ENCODE measurements at regions not wholly inside any gene's neighbourhood (a gene's known extent, or its start where the extent isn't known, plus 50 kb on each side); places are given as distances from the start of the nearest gene placed in this dataset.

DNA sequence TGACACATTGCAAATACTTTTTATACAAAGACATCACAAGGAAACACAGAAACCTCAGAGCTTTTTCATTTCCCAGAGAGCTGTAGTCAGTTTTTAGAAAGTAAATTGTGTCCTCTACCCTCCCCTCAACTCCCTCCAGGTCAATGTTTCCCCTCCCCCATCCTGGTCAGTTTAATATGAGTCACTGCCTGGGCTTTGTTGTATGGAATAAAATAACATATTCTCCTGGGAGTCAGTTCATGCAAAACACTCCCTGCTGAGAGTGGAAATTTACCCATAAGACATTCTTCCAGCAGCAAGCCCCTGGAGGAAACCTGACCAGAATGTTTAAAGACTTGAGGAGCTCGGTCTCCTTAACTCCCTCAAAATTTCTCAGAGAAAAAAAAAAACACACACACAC is 270.1 kb upstream of the LDB2 start:
- intact Hi-C loops (cut with DNase I; ENCODE audit: low total_unique reads) = no loop called here
- no peak overlapping the region for H3K4me3 ChIP-seq
- H3K36me3 ChIP-seq = no peaks in the 10 kb centered on the region
- H3K27ac ChIP-seq = no peak overlapping the region
- no peaks in the 10 kb centered on the region for H3K9me3 ChIP-seq
- TF ChIP-seq, protein P1, sequence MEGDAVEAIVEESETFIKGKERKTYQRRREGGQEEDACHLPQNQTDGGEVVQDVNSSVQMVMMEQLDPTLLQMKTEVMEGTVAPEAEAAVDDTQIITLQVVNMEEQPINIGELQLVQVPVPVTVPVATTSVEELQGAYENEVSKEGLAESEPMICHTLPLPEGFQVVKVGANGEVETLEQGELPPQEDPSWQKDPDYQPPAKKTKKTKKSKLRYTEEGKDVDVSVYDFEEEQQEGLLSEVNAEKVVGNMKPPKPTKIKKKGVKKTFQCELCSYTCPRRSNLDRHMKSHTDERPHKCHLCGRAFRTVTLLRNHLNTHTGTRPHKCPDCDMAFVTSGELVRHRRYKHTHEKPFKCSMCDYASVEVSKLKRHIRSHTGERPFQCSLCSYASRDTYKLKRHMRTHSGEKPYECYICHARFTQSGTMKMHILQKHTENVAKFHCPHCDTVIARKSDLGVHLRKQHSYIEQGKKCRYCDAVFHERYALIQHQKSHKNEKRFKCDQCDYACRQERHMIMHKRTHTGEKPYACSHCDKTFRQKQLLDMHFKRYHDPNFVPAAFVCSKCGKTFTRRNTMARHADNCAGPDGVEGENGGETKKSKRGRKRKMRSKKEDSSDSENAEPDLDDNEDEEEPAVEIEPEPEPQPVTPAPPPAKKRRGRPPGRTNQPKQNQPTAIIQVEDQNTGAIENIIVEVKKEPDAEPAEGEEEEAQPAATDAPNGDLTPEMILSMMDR (IDR thresholded peaks at IDR 0.05) = no peak
- H3K4me1 ChIP-seq = peaks cover 0 to 50% (median 10%) of the 10 kb centered on the region in 4 donors
- H3K27me3 ChIP-seq = no peaks in the 10 kb centered on the region
- no peak for DNase-seq

DNA sequence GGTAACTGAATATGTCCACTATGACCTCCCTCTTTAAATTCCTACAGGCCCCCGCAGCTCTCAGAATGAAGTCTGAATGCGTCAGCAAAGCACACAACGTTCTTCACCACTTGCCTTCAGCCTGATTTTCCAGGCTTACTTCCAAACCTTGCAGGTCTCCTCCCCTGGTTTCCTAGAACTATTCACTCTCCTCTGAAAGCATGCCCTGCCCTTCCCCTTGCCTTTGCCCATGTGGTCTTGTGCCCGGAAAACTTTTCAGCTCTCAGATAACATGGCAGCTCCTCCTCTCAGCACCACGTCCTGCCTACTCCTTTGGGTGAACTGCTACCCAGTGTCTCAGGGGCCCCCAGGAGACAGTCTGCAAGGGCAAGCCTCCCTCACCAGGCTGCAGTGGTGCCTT is 268.5 kb upstream of the LDB2 start:
- Histone ChIP-seq H3K27me3 (no peaks in the 10 kb centered on the region), H3K4me1 (peaks cover 0 to 50% (median 10%) of the 10 kb centered on the region in 4 donors), H3K4me3 (no peak overlapping the region), H3K36me3 (no peaks in the 10 kb centered on the region), H3K27ac (peak overlapping the region; percentile 27 to 42), H3K9me3 (no peaks in the 10 kb centered on the region)
- peak; percentile 25 to 72 for DNase-seq
- TF ChIP-seq, protein P1 (IDR thresholded peaks at IDR 0.05) = no peak
- intact Hi-C loops (cut with DNase I; ENCODE audit: low total_unique reads) = no loop called here

DNA sequence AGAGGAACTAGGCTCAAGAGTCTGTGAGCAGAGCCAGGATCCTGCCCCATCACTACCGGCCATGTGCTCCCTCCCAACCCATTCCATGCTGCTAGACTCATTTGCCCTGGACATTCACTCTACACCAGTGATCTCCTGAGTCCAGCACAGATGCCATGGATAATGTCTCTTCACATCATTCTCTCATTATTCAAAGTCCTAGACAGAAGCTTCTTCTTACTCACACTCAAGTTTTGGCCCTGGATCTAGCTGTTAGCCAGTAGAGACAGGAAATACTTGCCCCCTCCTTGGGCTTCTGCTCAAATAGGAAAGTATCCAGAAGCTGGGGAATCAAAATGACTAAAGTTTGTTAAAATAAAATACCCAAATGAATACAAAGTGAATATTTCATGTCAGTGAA is 266.8 kb upstream of the LDB2 start:
- intact Hi-C loops (cut with DNase I; ENCODE audit: low total_unique reads) = no loop called here

DNA sequence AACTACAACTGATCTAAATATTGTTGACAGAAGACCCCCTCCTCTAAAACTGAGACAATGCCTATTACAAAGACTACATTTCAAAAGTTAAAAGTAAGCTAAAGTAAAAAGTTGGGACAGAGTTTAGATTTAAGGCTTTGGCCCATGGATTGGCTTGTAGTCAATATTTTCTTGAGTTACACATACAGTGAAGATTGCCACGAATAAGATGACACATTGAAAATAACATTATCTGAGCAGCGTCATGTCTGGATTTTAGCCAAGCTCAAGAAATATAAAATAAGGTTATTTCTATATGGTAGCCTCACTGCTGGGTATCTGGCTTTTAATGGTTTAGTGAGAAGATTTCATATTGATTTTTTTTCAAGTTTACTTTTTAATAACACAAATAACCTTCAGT is 266.2 kb upstream of the LDB2 start:
- no peak for DNase-seq
- intact Hi-C loops (cut with DNase I; ENCODE audit: low total_unique reads) = no loop called here
- TF ChIP-seq, protein P1 (IDR thresholded peaks at IDR 0.05) = no peak

More for the DNA sequence above, 266.8 kb upstream of the LDB2 start:
- no peak overlapping the region for H3K27ac ChIP-seq
- H3K36me3 ChIP-seq = no peaks in the 10 kb centered on the region
- H3K27me3 ChIP-seq = no peaks in the 10 kb centered on the region
- peaks cover 0 to 48% (median 10%) of the 10 kb centered on the region in 4 donors for H3K4me1 ChIP-seq
- no peaks in the 10 kb centered on the region for H3K9me3 ChIP-seq
- no peak overlapping the region for H3K4me3 ChIP-seq
- no peak for DNase-seq
- TF ChIP-seq, protein P1 (IDR thresholded peaks at IDR 0.05) = no peak

DNA sequence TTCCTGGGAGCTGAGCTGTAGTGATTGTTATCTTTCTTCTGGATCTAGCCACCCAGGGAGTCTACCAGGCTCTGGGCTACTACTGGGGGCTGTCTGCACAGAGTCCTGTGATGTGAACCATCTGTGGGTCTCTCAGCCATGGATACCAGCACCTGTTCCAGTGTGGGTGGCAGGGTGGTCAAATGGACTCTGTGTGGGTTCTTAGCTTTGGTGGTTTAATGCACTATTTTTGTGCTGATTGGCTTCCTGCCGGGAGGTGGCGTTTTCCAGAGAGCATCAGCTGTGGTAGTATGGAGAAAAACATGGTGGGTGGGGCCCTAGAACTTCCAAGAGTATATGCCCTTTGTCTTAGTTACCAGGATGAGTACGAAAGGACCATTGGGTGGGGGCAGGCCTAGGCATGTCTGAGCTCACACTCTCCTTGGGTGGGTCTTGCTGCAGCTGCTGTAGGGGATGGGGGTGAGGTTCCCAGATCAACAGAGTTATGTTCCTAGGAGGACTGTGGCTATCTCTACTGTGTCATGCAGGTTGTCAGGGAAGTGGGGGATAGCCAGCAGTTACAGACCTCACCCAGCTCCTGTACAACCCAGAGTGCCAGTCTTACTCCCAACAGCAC is 264.8 kb upstream of the LDB2 start:
- intact Hi-C loops (cut with DNase I; ENCODE audit: low total_unique reads) = no loop called here

More for the DNA sequence above, 266.2 kb upstream of the LDB2 start:
- H3K9me3 ChIP-seq = no peaks in the 10 kb centered on the region
- no peak overlapping the region for H3K27ac ChIP-seq
- H3K27me3 ChIP-seq = no peaks in the 10 kb centered on the region
- no peak overlapping the region for H3K4me3 ChIP-seq
- peaks cover 0 to 46% (median 10%) of the 10 kb centered on the region in 4 donors for H3K4me1 ChIP-seq
- no peaks in the 10 kb centered on the region for H3K36me3 ChIP-seq

More for the DNA sequence above, 264.8 kb upstream of the LDB2 start:
- Histone ChIP-seq H3K4me3 (no peak overlapping the region), H3K27ac (no peak overlapping the region), H3K9me3 (no peaks in the 10 kb centered on the region), H3K27me3 (no peaks in the 10 kb centered on the region), H3K4me1 (peaks cover 0 to 33% (median 8%) of the 10 kb centered on the region in 4 donors), H3K36me3 (no peaks in the 10 kb centered on the region)
- no peak for DNase-seq
- TF ChIP-seq, protein P1 (IDR thresholded peaks at IDR 0.05) = no peak

Data from tibial artery (tissue), 4 donors.